Ovary (tissue), 7 donors: ENCODE measurements at regions not wholly inside any gene's neighbourhood (a gene's known extent, or its start where the extent isn't known, plus 50 kb on each side); places are given as distances from the start of the nearest gene placed in this dataset.

Experiments
- DNase-seq, 5 donors: peaks; one replicate each; pipeline ENCODE4 v3.0.0-alpha.2; 2019 to 2020
- H3K27ac ChIP-seq, 2 donors: fragments of 200-600 bp; one replicate each; pipeline versions ENCODE4 v1.5.1 to v1.8.0; 2019 to 2022
- H3K27me3 ChIP-seq: fragments of 200-600 bp; one replicate; pipeline ENCODE4 v1.8.0; 2022
- H3K36me3 ChIP-seq: fragments of 200-600 bp; sonication (generic); one replicate; pipeline ENCODE4 v1.5.1; 2019
- H3K4me1 ChIP-seq: one replicate; pipeline ENCODE4 v1.8.1; 2013; ENCODE audit warnings: mild to moderate bottlenecking, moderate library complexity; ENCODE audit not compliant: insufficient read depth
- H3K4me3 ChIP-seq: fragments of 200-600 bp; sonication (generic); one replicate; pipeline ENCODE4 v1.5.1; 2017
- H3K9me3 ChIP-seq, 2 donors: fragments of 200-600 bp in 1 of 2; sonication (generic) in 1 of 2; one replicate each; pipeline versions ENCODE4 v1.5.1 to v1.8.1; 2013 to 2019; ENCODE audit warnings: mild to moderate bottlenecking in 1 of 2, moderate library complexity in 1 of 2
- EP300 ChIP-seq: sonication (generic); formaldehyde crosslinking; IDR thresholded peaks from one replicate; pipeline ENCODE4 v1.6.1; 2017; ENCODE audit warnings: antibody characterized with exemption
- POLR2A ChIP-seq: fragments of 450-650 bp; IDR thresholded peaks from one replicate; pipeline ENCODE4 v1.6.1; 2017; ENCODE audit warnings: antibody characterized with exemption, mild to moderate bottlenecking, moderate library complexity
- WGBS, 3 donors: extraction: QIAGEN DNeasy Blood & Tissue Kit in 1 of 3; methylation state at CpG; one replicate each; pipeline versions ENCODE4 v1.1.5 to v1.1.7; 2013 to 2017; 5-methylcytosine and 5-hydroxymethylcytosine counted together
- intact Hi-C, 4 donors: fragments of 100-400 bp; cut with DNase I; formaldehyde crosslinking; loops; one replicate each; pipeline versions ENCODE4 v1.11.0 to v1.15.1; 2022 to 2023
- TF ChIP-seq, protein P1 (sequence below), 3 donors: fragments of 450-650 bp in 2 of 3; fragments of 200-600 bp in 1 of 3; IDR thresholded peaks; one replicate each; pipeline versions ENCODE4 v1.5.1 to v1.8.0; 2016 to 2022; ENCODE audit warnings: antibody characterized with exemption in 3 of 3, mild to moderate bottlenecking in 1 of 3
- donor health status: DM: no; HTN: no; CAD: no; lungs with moderate emphysema.
- donor health status: DM: no; HTN: no; CAD: no.
- donor health status: Bipolar disorder and iron deficiency.
- donor health status: DM: no; HTN: no; CAD: no.
- donor health status: DM: yes; HTN: yes; CAD: no.

DNA sequence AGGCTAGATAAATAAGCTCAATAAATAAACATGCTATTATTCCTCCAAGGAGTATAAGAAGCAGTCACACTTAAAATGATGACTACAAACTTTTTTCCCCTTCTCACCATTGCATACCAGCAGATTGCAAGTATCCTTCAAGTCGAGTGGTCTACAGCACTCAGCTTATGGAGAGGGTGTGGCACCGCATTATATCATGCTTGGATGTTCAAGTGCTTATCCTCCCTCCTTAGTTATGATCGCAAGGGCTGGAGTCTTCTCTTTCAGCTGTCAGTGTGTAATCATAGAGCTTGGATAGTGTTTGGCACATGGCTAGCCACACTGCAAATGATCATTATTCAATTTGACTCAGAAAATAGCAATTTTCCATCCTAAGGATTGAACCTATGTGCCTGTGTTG is 124.0 kb downstream of the CARTPT start:
- 68 to 86% (median 80%) methylated on average over 3 of the region's 3 CpGs for WGBS, 3 donors
- intact Hi-C loops = no loop called here
- H3K27me3 ChIP-seq = no peaks in the 10 kb centered on the region
- no peak for TF ChIP-seq POLR2A
- TF ChIP-seq, protein P1, sequence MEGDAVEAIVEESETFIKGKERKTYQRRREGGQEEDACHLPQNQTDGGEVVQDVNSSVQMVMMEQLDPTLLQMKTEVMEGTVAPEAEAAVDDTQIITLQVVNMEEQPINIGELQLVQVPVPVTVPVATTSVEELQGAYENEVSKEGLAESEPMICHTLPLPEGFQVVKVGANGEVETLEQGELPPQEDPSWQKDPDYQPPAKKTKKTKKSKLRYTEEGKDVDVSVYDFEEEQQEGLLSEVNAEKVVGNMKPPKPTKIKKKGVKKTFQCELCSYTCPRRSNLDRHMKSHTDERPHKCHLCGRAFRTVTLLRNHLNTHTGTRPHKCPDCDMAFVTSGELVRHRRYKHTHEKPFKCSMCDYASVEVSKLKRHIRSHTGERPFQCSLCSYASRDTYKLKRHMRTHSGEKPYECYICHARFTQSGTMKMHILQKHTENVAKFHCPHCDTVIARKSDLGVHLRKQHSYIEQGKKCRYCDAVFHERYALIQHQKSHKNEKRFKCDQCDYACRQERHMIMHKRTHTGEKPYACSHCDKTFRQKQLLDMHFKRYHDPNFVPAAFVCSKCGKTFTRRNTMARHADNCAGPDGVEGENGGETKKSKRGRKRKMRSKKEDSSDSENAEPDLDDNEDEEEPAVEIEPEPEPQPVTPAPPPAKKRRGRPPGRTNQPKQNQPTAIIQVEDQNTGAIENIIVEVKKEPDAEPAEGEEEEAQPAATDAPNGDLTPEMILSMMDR (IDR thresholded peaks at IDR 0.05) = no peak
- no peak for TF ChIP-seq EP300
- DNase-seq = no peak
- no peak overlapping the region for H3K27ac ChIP-seq
- no peaks in the 10 kb centered on the region for H3K4me1 ChIP-seq
- no peaks in the 10 kb centered on the region for H3K9me3 ChIP-seq
- no peak overlapping the region for H3K4me3 ChIP-seq
- no peaks in the 10 kb centered on the region for H3K36me3 ChIP-seq

DNA sequence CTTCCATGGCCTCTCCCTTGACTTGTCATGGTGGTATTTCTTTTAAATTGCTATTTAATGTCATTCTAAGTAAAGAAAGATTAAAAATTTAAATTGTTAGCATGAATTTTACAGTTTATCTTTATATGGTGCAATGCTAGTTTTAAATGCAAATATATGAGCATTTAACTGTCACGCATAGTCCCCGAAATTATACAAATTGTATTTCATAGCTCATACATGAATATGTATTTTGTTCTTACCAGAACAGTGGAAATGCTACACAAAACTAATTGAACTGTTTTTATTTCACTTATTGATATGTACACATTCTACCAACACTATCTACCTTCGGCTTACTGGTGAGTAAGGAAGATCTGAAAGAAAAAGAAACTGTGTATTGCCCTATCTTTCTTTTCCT is 125.8 kb downstream of the CARTPT start:
- no peak overlapping the region for H3K4me3 ChIP-seq
- intact Hi-C loops = no loop called here
- no peak overlapping the region for H3K27ac ChIP-seq
- no peaks in the 10 kb centered on the region for H3K4me1 ChIP-seq
- H3K27me3 ChIP-seq = no peaks in the 10 kb centered on the region
- WGBS, 3 donors = 77 to 94% (median 92%) methylated on average over 3 of the region's 3 CpGs
- TF ChIP-seq POLR2A = no peak
- TF ChIP-seq, protein P1 (IDR thresholded peaks at IDR 0.05) = no peak
- no peak for TF ChIP-seq EP300
- H3K9me3 ChIP-seq = no peaks in the 10 kb centered on the region
- H3K36me3 ChIP-seq = no peaks in the 10 kb centered on the region
- no peak for DNase-seq

DNA sequence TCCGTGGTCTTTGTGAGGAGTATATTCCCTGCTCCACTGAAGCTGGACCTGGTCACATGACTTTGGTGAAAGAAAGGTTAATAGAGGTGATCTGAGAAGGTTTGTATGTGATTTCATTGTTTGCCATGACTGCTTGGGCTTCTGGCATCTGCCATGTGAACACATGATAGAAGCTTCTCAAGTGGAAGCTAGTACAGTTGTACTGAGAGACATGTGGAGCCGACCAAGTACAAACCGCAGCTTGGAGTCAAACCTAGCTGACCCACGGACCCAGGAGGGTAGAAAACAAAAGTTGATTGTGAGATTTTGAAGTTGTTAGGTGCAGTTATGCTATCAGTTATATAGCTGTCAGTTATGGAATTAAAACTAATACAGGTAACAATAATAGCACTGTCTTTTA is 140.4 kb downstream of the CARTPT start:
- DNase-seq = no peak
- Histone ChIP-seq H3K4me3 (no peak overlapping the region), H3K36me3 (no peaks in the 10 kb centered on the region), H3K9me3 (no peaks in the 10 kb centered on the region), H3K27me3 (no peaks in the 10 kb centered on the region), H3K27ac (no peak overlapping the region), H3K4me1 (no peaks in the 10 kb centered on the region)
- intact Hi-C loops = no loop called here
- TF ChIP-seq POLR2A (no peak), EP300 (no peak)
- TF ChIP-seq, protein P1 (IDR thresholded peaks at IDR 0.05) = no peak
- WGBS, 3 donors = 69 to 78% (median 76%) methylated on average over 4 of the region's 4 CpGs

DNA sequence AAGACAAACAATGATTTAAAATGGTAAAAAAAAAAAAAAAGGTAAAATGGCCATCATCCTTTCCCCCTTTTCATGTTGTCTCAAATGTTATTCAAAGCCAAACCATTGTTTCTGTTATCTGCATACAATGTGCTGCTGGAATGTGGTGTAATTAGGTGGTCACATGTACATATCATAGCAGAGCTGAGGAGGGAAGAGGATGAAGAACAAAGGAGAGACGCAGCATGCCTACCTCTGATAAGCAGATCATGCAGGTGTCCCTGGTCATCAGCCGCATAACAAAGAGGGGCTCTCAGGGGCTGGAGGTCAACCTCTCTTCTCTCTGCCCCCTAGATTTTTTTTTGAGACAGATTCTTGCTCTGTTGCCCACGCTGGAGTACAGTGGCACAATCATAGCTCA is 141.0 kb downstream of the CARTPT start:
- DNase-seq = no peak

More for the DNA sequence above, 141.0 kb downstream of the CARTPT start:
- Histone ChIP-seq H3K27ac (no peak overlapping the region), H3K27me3 (no peaks in the 10 kb centered on the region), H3K4me1 (no peaks in the 10 kb centered on the region), H3K36me3 (no peaks in the 10 kb centered on the region), H3K9me3 (no peaks in the 10 kb centered on the region), H3K4me3 (no peak overlapping the region)
- 51 to 69% (median 59%) methylated on average over 3 of the region's 3 CpGs for WGBS, 3 donors
- intact Hi-C loops = no loop called here
- TF ChIP-seq, protein P1 (IDR thresholded peaks at IDR 0.05) = no peak
- TF ChIP-seq POLR2A = no peak
- no peak for TF ChIP-seq EP300
